B cell (primary cell): ENCODE measurements at regions not wholly inside any gene's neighbourhood (a gene's known extent, or its start where the extent isn't known, plus 50 kb on each side); places are given as distances from the start of the nearest gene placed in this dataset.

Experiments used
- ATAC-seq: fragments of 200-7000 bp; cut with Tn5 transposase; one replicate; pipeline ENCODE4 v1.10.0; 2021; ENCODE audit warnings: low read depth, mild to moderate bottlenecking, moderate number of reproducible peaks, moderate library complexity
- CTCF ChIA-PET: fragments of 350-600 bp; sonication (Branson Sonifier 250); formaldehyde crosslinking; loops from one replicate; lab custom pipeline; 2021; ENCODE audit warnings: antibody characterized with exemption, inconsistent platforms; lab: Charles Lee
- POLR2A ChIA-PET: fragments of 350-600 bp; sonication (Branson Sonifier 250); formaldehyde crosslinking; loops from one replicate; lab custom pipeline; 2021; ENCODE audit warnings: antibody characterized with exemption; lab: Charles Lee
- DNase-seq: peaks from one replicate; pipeline ENCODE4 v3.0.0; 2013
- H2AFZ ChIP-seq: 2 replicates; pipeline ENCODE4 v1.6.1; 2012; ENCODE audit warnings: mild to moderate bottlenecking, low read depth, low read length; ENCODE audit not compliant: insufficient read depth, poor library complexity, severe bottlenecking
- H3K27ac ChIP-seq, 2 donors: 1 replicate in 1 of 2; 2 replicates in 1 of 2; pipeline ENCODE4 v1.5.1; 2012 to 2013; ENCODE audit warnings: low read length in 2 of 2, mild to moderate bottlenecking in 2 of 2, moderate library complexity in 1 of 2
- H3K27me3 ChIP-seq, 4 experiments: fragments of 200-600 bp in 1 of 4; sonication (generic) in 1 of 4; replicated peaks in 1 of 4; 1 replicate in 2 of 4; 2 replicates in 2 of 4; pipeline versions ENCODE4 v1.6.1 to v1.7.0; 2013 to 2016; ENCODE audit warnings: low read length in 3 of 4, mild to moderate bottlenecking in 2 of 4, mixed read lengths in 1 of 4, moderate library complexity in 1 of 4; ENCODE audit not compliant: insufficient read depth in 4 of 4, control insufficient read depth in 3 of 4; ENCODE audit errors: control extremely low read depth in 1 of 4
- H3K36me3 ChIP-seq, 2 experiments: replicated peaks in 1 of 2; 1 replicate in 1 of 2; 2 replicates in 1 of 2; pipeline versions ENCODE4 v1.6.1 to v1.7.1; 2013; ENCODE audit warnings: low read length in 1 of 2; ENCODE audit not compliant: insufficient read depth in 2 of 2, control insufficient read depth in 1 of 2; ENCODE audit errors: control extremely low read depth in 1 of 2, extremely low read depth in 1 of 2
- H3K4me1 ChIP-seq, 2 donors: fragments of 200-600 bp in 1 of 2; sonication (generic) in 1 of 2; 1 replicate in 1 of 2; 2 replicates in 1 of 2; pipeline versions ENCODE4 v1.5.1 to v1.6.1; 2013 to 2017; ENCODE audit warnings: low read length in 2 of 2; ENCODE audit not compliant: control insufficient read depth in 2 of 2, insufficient read depth in 2 of 2
- H3K4me2 ChIP-seq: replicated peaks from 2 replicates; pipeline ENCODE3; 2012; ENCODE audit warnings: mild to moderate bottlenecking, low read depth, low read length; ENCODE audit not compliant: poor library complexity, severe bottlenecking
- H3K4me3 ChIP-seq, 5 experiments: fragments of 200-600 bp in 1 of 5; sonication (generic) in 1 of 5; 1 replicate in 3 of 5; 2 replicates in 2 of 5; pipeline versions ENCODE4 v1.5.1 to v1.7.0; 2011 to 2016; ENCODE audit warnings: low read length in 4 of 5, mild to moderate bottlenecking in 4 of 5, low read depth in 2 of 5, control low read depth in 1 of 5, moderate library complexity in 1 of 5; ENCODE audit not compliant: insufficient read depth in 1 of 5; ENCODE audit errors: control extremely low read depth in 1 of 5, extremely low read depth in 1 of 5
- H3K79me2 ChIP-seq: fragments of 200-600 bp; sonication (generic); one replicate; pipeline ENCODE4 v1.6.0; 2016; ENCODE audit warnings: low read length; ENCODE audit not compliant: control insufficient read depth, insufficient read depth
- H3K9ac ChIP-seq: fragments of 200-600 bp; sonication (generic); 2 replicates; pipeline ENCODE4 v1.6.1; 2017; ENCODE audit warnings: mild to moderate bottlenecking, low read length, moderate library complexity
- H3K9me3 ChIP-seq, 3 donors: one replicate each; pipeline versions ENCODE4 v1.6.1 to v1.7.1; 2013; ENCODE audit warnings: low read length in 2 of 3; ENCODE audit not compliant: control insufficient read depth in 2 of 3, insufficient read depth in 1 of 3; ENCODE audit errors: control extremely low read depth in 1 of 3
- H4K20me1 ChIP-seq: 2 replicates; pipeline ENCODE4 v1.6.0; 2012; ENCODE audit warnings: mild to moderate bottlenecking, low read length; ENCODE audit not compliant: insufficient read depth, control insufficient read depth, poor library complexity, severe bottlenecking
- H3K27ac Mint-ChIP-seq: one replicate; pipeline ENCODE4 v1.8.0; 2021; ENCODE audit warnings: mixed read lengths
- H3K27me3 Mint-ChIP-seq: one replicate; pipeline ENCODE4 v1.8.0; 2021; ENCODE audit warnings: mixed read lengths
- H3K4me1 Mint-ChIP-seq: one replicate; pipeline ENCODE4 v1.8.0; 2021; ENCODE audit warnings: mixed read lengths
- H3K4me3 Mint-ChIP-seq: one replicate; pipeline ENCODE4 v1.8.0; 2021; ENCODE audit warnings: mixed read lengths
- H3K9me3 Mint-ChIP-seq: one replicate; pipeline ENCODE4 v1.8.0; 2022; ENCODE audit warnings: mixed read lengths; ENCODE audit not compliant: insufficient read depth
- CTCF ChIP-seq: fragments of 200-600 bp; IDR thresholded peaks from one replicate; pipeline ENCODE4 v1.8.0; 2022; ENCODE audit warnings: antibody characterized with exemption, mild to moderate bottlenecking
- EZH2 ChIP-seq: IDR thresholded peaks from 2 replicates; pipeline ENCODE4 v1.6.1; 2012; ENCODE audit warnings: borderline replicate concordance, low read depth, mild to moderate bottlenecking, moderate library complexity, low read length; ENCODE audit not compliant: insufficient read depth, poor library complexity, severe bottlenecking
- WGBS: methylation state at CpG from one replicate; pipeline ENCODE4 v1.1.5; 2013; ENCODE audit warnings: missing lambda C conversion rate; ENCODE audit not compliant: insufficient coverage; 5-methylcytosine and 5-hydroxymethylcytosine counted together
- intact Hi-C: fragments of 100-400 bp; cut with micrococcal nuclease; formaldehyde crosslinking; loops from one replicate; pipeline ENCODE4 v1.10.0; 2022

GRCh38 chrX:51155157-51155556, 177.5 kb upstream of the NUDT10 start:
- H2AFZ ChIP-seq, result no peak overlapping the region
- POLR2A ChIA-PET, result no interaction called here
- no peak overlapping the region for H3K4me3 ChIP-seq
- no peak overlapping the region for H3K27ac ChIP-seq
- CTCF ChIA-PET, result no interaction called here
- H3K36me3 ChIP-seq, result no peaks in the 10 kb centered on the region
- Mint-ChIP-seq H3K27me3 (peaks cover 7% of the 10 kb centered on the region), H3K4me3 (no peak overlapping the region), H3K4me1 (no peaks in the 10 kb centered on the region), H3K27ac (no peak overlapping the region), H3K9me3 (no peaks in the 10 kb centered on the region)
- H3K4me2 ChIP-seq, result no peak overlapping the region
- TF ChIP-seq EZH2 (no peak), CTCF (no peak)
- H4K20me1 ChIP-seq, result no peaks in the 10 kb centered on the region
- H3K79me2 ChIP-seq, result no peaks in the 10 kb centered on the region
- H3K9me3 ChIP-seq, result no peaks in the 10 kb centered on the region
- intact Hi-C loops, result no loop called here
- no CpG with 5 or more reads among the region's 1 CpG for WGBS
- no peaks in the 10 kb centered on the region for H3K4me1 ChIP-seq
- ATAC-seq (no peak), DNase-seq (no peak)
- no peaks in the 10 kb centered on the region for H3K27me3 ChIP-seq
- no peak overlapping the region for H3K9ac ChIP-seq

GRCh38 chrX:51155566-51155965, 177.1 kb upstream of the NUDT10 start:
- WGBS, result 90% methylated on average over 2 of the region's 4 CpGs
- H4K20me1 ChIP-seq, result no peaks in the 10 kb centered on the region
- Mint-ChIP-seq H3K4me1 (no peaks in the 10 kb centered on the region), H3K4me3 (no peak overlapping the region), H3K9me3 (no peaks in the 10 kb centered on the region), H3K27ac (no peak overlapping the region), H3K27me3 (peaks cover 7% of the 10 kb centered on the region)
- no peak overlapping the region for H2AFZ ChIP-seq
- no peaks in the 10 kb centered on the region for H3K4me1 ChIP-seq
- H3K27me3 ChIP-seq, result no peaks in the 10 kb centered on the region
- no peak overlapping the region for H3K4me3 ChIP-seq
- no peak for DNase-seq
- H3K27ac ChIP-seq, result no peak overlapping the region
- TF ChIP-seq EZH2 (no peak), CTCF (no peak)
- intact Hi-C loops, result no loop called here
- no peak overlapping the region for H3K4me2 ChIP-seq
- no peaks in the 10 kb centered on the region for H3K36me3 ChIP-seq
- ATAC-seq, result no peak
- CTCF ChIA-PET, result no interaction called here
- H3K79me2 ChIP-seq, result no peaks in the 10 kb centered on the region
- H3K9ac ChIP-seq, result no peak overlapping the region
- POLR2A ChIA-PET, result no interaction called here
- H3K9me3 ChIP-seq, result no peaks in the 10 kb centered on the region
